CD4-positive, alpha-beta memory T cell (primary cell): ENCODE measurements at regions not wholly inside any gene's neighbourhood (a gene's known extent, or its start where the extent isn't known, plus 50 kb on each side); places are given as distances from the start of the nearest gene placed in this dataset.

Experiments
- CTCF ChIA-PET: fragments of 350-600 bp; sonication (Branson Sonifier 250); formaldehyde crosslinking; loops from one replicate; lab custom pipeline; 2021; ENCODE audit warnings: inconsistent platforms; ENCODE audit not compliant: partially characterized antibody; lab: Charles Lee
- POLR2A ChIA-PET: fragments of 350-600 bp; sonication (Branson Sonifier 250); formaldehyde crosslinking; loops from one replicate; lab custom pipeline; 2021; ENCODE audit not compliant: partially characterized antibody; lab: Charles Lee
- DNase-seq, 5 donors: peaks; one replicate each; pipeline versions ENCODE4 v3.0.0 to v3.0.0-alpha.2; 2020 to 2022; ENCODE audit warnings: mixed read lengths in 1 of 5
- H3K27ac ChIP-seq: one replicate; pipeline ENCODE4 v1.7.0; 2013; ENCODE audit warnings: low read depth, low read length
- H3K27me3 ChIP-seq: 2 replicates; pipeline ENCODE4 v1.7.0; 2013; ENCODE audit warnings: mild to moderate bottlenecking, low read length, moderate library complexity; ENCODE audit not compliant: insufficient read depth
- H3K36me3 ChIP-seq: 2 replicates; pipeline ENCODE4 v1.7.0; 2013; ENCODE audit warnings: mild to moderate bottlenecking, low read length, moderate library complexity; ENCODE audit not compliant: insufficient read depth
- H3K4me1 ChIP-seq: 2 replicates; pipeline ENCODE4 v1.7.0; 2013; ENCODE audit warnings: mild to moderate bottlenecking, low read length, moderate library complexity; ENCODE audit not compliant: insufficient read depth
- H3K4me3 ChIP-seq, 2 donors: one replicate each; pipeline ENCODE4 v1.7.0; 2013; ENCODE audit warnings: low read length in 2 of 2, mild to moderate bottlenecking in 1 of 2
- H3K9me3 ChIP-seq, 2 donors: one replicate each; pipeline ENCODE4 v1.7.0; 2013; ENCODE audit warnings: low read length in 2 of 2, control low read depth in 1 of 2; ENCODE audit not compliant: control insufficient read depth in 1 of 2
- H3K27ac Mint-ChIP-seq, 7 donors: one replicate each; pipeline ENCODE4 v1.8.0; 2020 to 2021; ENCODE audit warnings: mixed read lengths in 7 of 7, mild to moderate bottlenecking in 6 of 7, inconsistent platforms in 3 of 7, moderate library complexity in 3 of 7
- H3K27me3 Mint-ChIP-seq, 2 donors: one replicate each; pipeline ENCODE4 v1.8.0; 2020 to 2021; ENCODE audit warnings: mixed read lengths in 2 of 2
- H3K36me3 Mint-ChIP-seq, 2 donors: one replicate each; pipeline ENCODE4 v1.8.0; 2020 to 2021; ENCODE audit warnings: mixed read lengths in 2 of 2, inconsistent platforms in 1 of 2, mild to moderate bottlenecking in 1 of 2
- H3K4me1 Mint-ChIP-seq, 4 donors: one replicate each; pipeline ENCODE4 v1.8.0; 2020 to 2021; ENCODE audit warnings: mixed read lengths in 4 of 4, mild to moderate bottlenecking in 1 of 4
- H3K4me3 Mint-ChIP-seq, 8 donors: one replicate each; pipeline ENCODE4 v1.8.0; 2020 to 2021; ENCODE audit warnings: mixed read lengths in 8 of 8, mild to moderate bottlenecking in 7 of 8, moderate library complexity in 6 of 8, inconsistent platforms in 3 of 8
- H3K9me3 Mint-ChIP-seq, 8 donors: one replicate each; pipeline ENCODE4 v1.8.0; 2020 to 2021; ENCODE audit warnings: mixed read lengths in 8 of 8, mild to moderate bottlenecking in 5 of 8, inconsistent platforms in 3 of 8, moderate library complexity in 1 of 8
- intact Hi-C: fragments of 100-400 bp; cut with micrococcal nuclease; formaldehyde crosslinking; loops from one replicate; pipeline ENCODE4 v1.15.1; 2023

DNA sequence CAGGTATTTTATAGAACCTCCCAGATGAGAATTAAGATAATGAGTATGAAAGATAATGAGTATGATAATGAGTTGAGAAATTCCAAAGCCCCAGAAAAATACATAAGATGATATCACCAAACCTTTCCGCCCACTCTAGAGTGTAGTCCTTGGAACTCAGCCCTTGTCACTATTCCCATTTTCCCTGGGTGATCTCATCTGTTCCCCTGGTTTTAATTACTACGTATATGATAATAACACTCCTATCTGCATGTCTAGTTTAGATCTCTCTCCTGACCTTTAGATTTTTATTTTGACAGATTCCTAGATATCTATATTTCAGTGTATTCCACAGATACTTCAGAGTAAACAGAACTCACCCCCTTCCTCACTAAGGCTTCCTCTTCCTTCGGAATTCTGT, 51.0 kb upstream of the ASIP start:
- peak overlapping the region in 1 of 7 donors; percentile 5 for H3K27ac Mint-ChIP-seq
- no peaks in the 10 kb centered on the region for H3K27me3 ChIP-seq
- peaks cover 0 to 7% (median 2%) of the 10 kb centered on the region in 4 donors for H3K4me1 Mint-ChIP-seq
- no peak overlapping the region for H3K27ac ChIP-seq
- H3K9me3 ChIP-seq = no peaks in the 10 kb centered on the region
- ChIA-PET POLR2A (no interaction called here), CTCF (interaction anchor here (0.9 kb wide), 1 partner anchor 577 kb away, joined by 3 read pairs; no protein-coding TSS in a partner anchor)
- H3K36me3 Mint-ChIP-seq = no peaks in the 10 kb centered on the region
- H3K4me3 Mint-ChIP-seq = no peak overlapping the region
- H3K36me3 ChIP-seq = no peaks in the 10 kb centered on the region
- no peak overlapping the region for H3K4me3 ChIP-seq
- peaks cover 3 to 16% of the 10 kb centered on the region in 2 donors for H3K27me3 Mint-ChIP-seq
- intact Hi-C loops = no loop called here
- DNase-seq = no peak
- no peaks in the 10 kb centered on the region for H3K4me1 ChIP-seq
- H3K9me3 Mint-ChIP-seq = no peaks in the 10 kb centered on the region

DNA sequence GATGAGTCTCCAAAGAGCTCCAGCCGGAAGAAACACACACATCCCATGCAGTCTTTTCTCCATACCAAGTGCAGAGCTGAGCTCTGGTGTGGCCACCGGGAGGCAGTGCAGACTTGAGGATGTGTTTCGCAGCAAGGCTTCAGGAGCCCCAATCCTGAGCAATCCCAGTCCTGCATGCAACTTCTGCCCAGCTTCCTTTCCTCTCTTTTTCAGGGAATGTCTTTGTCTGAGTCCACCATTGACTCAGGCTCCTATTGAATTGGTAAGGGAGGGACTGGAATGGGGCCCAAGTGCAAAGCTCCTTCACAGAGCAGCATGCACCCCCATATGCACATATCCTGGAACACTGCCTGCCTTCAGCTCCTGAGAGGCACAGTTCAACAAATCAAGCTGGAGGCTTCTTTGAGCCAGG, 50.5 kb upstream of the ASIP start:
- H3K27me3 ChIP-seq = no peaks in the 10 kb centered on the region
- DNase-seq = peak in 2 of 5 donors; percentile 7 to 13
- no peaks in the 10 kb centered on the region for H3K9me3 ChIP-seq
- no peaks in the 10 kb centered on the region for H3K4me1 ChIP-seq
- peaks cover 3 to 18% of the 10 kb centered on the region in 2 donors for H3K27me3 Mint-ChIP-seq
- H3K27ac Mint-ChIP-seq = peak overlapping the region in 1 of 7 donors; percentile 5
- no peaks in the 10 kb centered on the region for H3K9me3 Mint-ChIP-seq
- H3K4me1 Mint-ChIP-seq = peaks cover 0 to 7% (median 2%) of the 10 kb centered on the region in 4 donors
- no peak overlapping the region for H3K27ac ChIP-seq
- no peak overlapping the region for H3K4me3 ChIP-seq
- CTCF ChIA-PET = interaction anchor here (0.9 kb wide), 1 partner anchor 577 kb away, joined by 3 read pairs; no protein-coding TSS in a partner anchor
- POLR2A ChIA-PET = no interaction called here
- no peak overlapping the region for H3K4me3 Mint-ChIP-seq
- no peaks in the 10 kb centered on the region for H3K36me3 Mint-ChIP-seq
- intact Hi-C loops = no loop called here
- H3K36me3 ChIP-seq = no peaks in the 10 kb centered on the region
